LNCaP clone FGC (cell line): ENCODE measurements at regions not wholly inside any gene's neighbourhood (a gene's known extent, or its start where the extent isn't known, plus 50 kb on each side); places are given as distances from the start of the nearest gene placed in this dataset.

ENCODE experiments used
- DNase-seq: peaks from one replicate; pipeline ENCODE4 v3.0.0-alpha.2; 2011; ENCODE audit warnings: low read depth
- H3K4me3 ChIP-seq: 2 replicates; pipeline ENCODE4 v1.5.1; 2011; ENCODE audit warnings: mild to moderate bottlenecking, low read depth, low read length, control low read depth
- TF ChIP-seq, protein P1 (sequence below): IDR thresholded peaks from 2 replicates; pipeline ENCODE4 v1.5.1; 2012; ENCODE audit warnings: mild to moderate bottlenecking; ENCODE audit not compliant: control insufficient read depth, insufficient read depth; ENCODE audit errors: extremely low read depth

GRCh38 chr2:20552847-20553246 is 98.1 kb downstream of the HS1BP3 start:
- TF ChIP-seq, protein P1, sequence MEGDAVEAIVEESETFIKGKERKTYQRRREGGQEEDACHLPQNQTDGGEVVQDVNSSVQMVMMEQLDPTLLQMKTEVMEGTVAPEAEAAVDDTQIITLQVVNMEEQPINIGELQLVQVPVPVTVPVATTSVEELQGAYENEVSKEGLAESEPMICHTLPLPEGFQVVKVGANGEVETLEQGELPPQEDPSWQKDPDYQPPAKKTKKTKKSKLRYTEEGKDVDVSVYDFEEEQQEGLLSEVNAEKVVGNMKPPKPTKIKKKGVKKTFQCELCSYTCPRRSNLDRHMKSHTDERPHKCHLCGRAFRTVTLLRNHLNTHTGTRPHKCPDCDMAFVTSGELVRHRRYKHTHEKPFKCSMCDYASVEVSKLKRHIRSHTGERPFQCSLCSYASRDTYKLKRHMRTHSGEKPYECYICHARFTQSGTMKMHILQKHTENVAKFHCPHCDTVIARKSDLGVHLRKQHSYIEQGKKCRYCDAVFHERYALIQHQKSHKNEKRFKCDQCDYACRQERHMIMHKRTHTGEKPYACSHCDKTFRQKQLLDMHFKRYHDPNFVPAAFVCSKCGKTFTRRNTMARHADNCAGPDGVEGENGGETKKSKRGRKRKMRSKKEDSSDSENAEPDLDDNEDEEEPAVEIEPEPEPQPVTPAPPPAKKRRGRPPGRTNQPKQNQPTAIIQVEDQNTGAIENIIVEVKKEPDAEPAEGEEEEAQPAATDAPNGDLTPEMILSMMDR, result no peak

GRCh38 chr2:20553580-20553979 is 97.3 kb downstream of the HS1BP3 start:
- H3K4me3 ChIP-seq, result no peak overlapping the region
- no peak for DNase-seq
- TF ChIP-seq, protein P1, result no peak

More at GRCh38 chr2:20552847-20553246, 98.1 kb downstream of the HS1BP3 start:
- DNase-seq, result no peak
- H3K4me3 ChIP-seq, result no peak overlapping the region

DNA sequence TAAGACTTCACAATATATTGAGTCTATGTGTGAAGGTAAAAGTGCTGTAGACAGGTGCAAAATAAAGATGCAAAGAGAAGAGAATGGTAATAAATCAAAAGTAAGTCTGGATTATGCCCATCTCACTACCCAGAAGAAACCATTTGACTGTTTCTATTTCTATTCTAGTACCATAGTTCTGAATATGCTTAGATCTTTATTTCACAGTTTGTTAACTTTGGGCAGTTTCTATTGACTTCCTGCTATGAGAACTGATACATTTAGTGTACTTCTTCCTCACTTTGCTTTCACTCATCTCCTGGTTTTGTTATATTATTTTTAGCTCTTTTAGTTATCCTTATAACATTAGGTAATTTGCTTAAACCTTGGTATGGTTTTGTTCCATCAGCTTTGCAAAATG is 94.9 kb downstream of the HS1BP3 start:
- H3K4me3 ChIP-seq, result no peak overlapping the region
- no peak for DNase-seq
- TF ChIP-seq, protein P1, result no peak

DNA sequence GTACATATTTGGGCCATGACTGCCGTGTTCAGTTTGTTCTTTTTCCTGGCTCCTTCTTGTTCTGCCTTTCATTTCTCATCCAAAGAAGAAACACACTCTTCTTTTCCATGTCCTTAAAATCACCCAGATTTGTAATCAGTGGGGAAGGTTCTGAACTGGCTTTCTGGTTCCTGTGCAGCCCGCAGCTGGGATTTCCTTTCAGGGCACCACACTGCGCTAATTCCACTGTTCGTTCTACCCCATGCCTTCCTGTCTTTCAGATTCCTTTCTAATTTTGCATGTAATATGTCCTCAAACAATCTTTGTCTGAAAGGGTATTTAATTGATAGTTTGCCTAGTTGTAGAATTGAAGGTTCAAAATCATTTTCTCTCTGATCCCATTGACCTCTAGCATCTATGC is 94.1 kb downstream of the HS1BP3 start:
- TF ChIP-seq, protein P1, result no peak
- DNase-seq, result no peak
- no peak overlapping the region for H3K4me3 ChIP-seq

DNA sequence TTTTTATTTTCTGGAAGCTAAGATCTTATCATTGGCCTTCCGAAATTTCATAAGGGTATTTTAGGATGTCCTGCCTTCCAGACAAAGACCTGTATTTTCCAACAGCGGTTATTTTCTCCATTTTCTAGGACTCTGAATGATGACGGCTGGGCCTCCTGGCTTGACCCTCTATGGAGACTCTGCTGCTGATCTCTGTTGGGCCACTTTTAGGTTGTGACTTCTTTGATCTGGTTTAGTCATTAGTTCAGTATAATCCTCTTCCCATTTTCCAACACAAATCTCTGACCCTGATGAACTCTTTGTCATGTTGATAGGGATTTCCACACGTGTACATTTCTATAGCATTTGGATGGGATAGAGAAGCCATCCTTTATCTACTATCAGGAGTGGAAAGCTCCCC is 93.7 kb downstream of the HS1BP3 start:
- H3K4me3 ChIP-seq, result no peak overlapping the region
- TF ChIP-seq, protein P1, result no peak
- no peak for DNase-seq

DNA sequence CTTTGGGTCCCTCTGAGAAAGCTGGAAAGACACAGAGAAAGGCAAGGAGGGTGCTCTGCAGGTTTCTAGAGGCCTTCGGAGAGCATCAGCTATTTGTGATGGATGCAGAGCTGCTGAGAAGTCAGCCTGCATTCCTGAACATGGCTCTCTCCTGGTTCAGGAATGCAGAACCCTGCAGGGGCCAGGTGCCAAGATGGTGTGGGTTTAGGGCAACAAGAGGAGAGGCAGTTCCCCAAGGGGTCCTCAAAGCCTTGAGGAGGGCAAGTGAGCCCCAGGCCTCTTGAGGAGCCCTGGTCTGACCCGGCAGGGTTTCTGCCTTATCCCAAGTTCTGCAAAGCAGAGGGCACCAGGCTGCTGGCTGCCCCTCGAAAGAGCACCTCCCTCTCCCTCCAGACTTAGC is 93.3 kb downstream of the HS1BP3 start:
- H3K4me3 ChIP-seq, result no peak overlapping the region
- DNase-seq, result no peak
- TF ChIP-seq, protein P1, result no peak

DNA sequence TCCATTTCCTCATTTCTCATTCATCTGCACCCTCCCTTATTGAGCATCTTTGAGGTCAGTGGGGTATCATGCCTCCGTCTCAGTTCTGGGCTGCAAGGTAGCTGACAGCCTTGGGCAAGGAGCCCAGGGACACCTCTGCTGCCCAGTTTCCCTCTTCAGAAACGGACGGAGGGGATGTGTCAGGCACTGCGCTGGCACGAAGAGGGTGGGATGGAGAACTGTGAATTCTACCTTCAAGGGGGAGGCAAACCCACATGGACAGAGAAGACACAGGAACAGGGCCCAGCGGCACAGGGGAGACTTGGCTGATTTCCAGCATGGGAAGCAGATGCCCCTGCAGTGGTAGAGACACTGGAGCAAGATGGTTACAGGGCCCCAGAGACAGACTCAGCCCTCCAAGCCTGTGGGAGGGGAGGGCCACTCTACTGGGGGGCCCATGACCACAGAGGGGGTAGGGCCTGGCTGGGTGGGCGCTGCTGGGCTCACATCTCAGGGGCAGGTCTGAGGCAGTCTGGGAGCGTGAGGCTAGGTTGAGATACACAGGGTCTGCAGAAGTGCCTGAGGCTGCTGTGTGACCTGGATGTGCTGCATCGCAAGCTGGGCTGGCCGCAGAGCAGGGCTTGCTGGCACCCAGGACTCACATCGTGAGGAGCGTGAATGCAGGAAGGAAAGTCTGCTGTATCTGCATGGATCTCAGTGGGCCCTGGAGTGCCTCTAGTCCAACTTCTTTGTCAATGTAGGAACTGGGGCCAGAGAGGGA is 92.3 kb downstream of the HS1BP3 start:
- TF ChIP-seq, protein P1, result no peak
- DNase-seq, result no peak
- no peak overlapping the region for H3K4me3 ChIP-seq
